AG04449 (cell line): ENCODE measurements at regions not wholly inside any gene's neighbourhood (a gene's known extent, or its start where the extent isn't known, plus 50 kb on each side); places are given as distances from the start of the nearest gene placed in this dataset.

Source experiments
- CTCF ChIA-PET: fragments of 350-600 bp; formaldehyde crosslinking; extraction: SDS; loops from one replicate; lab custom pipeline; 2021; ENCODE audit warnings: antibody characterized with exemption; lab: Yijun Ruan, JAX
- POLR2A ChIA-PET: fragments of 400-600, 350-600 bp; formaldehyde crosslinking; extraction: SDS; loops from one replicate; lab custom pipeline; 2020; ENCODE audit warnings: antibody characterized with exemption, inconsistent platforms; lab: Yijun Ruan, JAX
- DNase-seq: peaks from one replicate; pipeline ENCODE4 v3.0.0-alpha.2; 2010; ENCODE audit warnings: low read depth, low spot score
- H3K4me3 ChIP-seq: 2 replicates; pipeline ENCODE4 v1.5.1; 2011; ENCODE audit warnings: low read depth, mild to moderate bottlenecking, control low read depth, low read length
- CTCF ChIP-seq: IDR thresholded peaks from one replicate; pipeline ENCODE4 v1.5.1; 2011; ENCODE audit warnings: mild to moderate bottlenecking, moderate library complexity, low read length, control low read depth, inconsistent platforms; ENCODE audit not compliant: insufficient read depth; ENCODE audit errors: missing control alignments

GRCh38 chr2:156129227-156129626 is 203.3 kb downstream of the NR4A2 start:
- DNase-seq: no peak
- no peak overlapping the region for H3K4me3 ChIP-seq
- POLR2A ChIA-PET: no interaction called here
- no peak for TF ChIP-seq CTCF
- CTCF ChIA-PET: no interaction called here

- TF ChIP-seq CTCF: no peak
- no peak overlapping the region for H3K4me3 ChIP-seq
- CTCF ChIA-PET: no interaction called here
- DNase-seq: no peak
- POLR2A ChIA-PET: no interaction called here
These were observed 207.5 kb downstream of the NR4A2 start for GRCh38 chr2:156125018-156125417.

GRCh38 chr2:156124458-156124857 is 208.1 kb downstream of the NR4A2 start:
- no peak for DNase-seq
- no peak for TF ChIP-seq CTCF
- ChIA-PET POLR2A (no interaction called here), CTCF (no interaction called here)
- no peak overlapping the region for H3K4me3 ChIP-seq

- no peak overlapping the region for H3K4me3 ChIP-seq
- no peak for TF ChIP-seq CTCF
- no peak for DNase-seq
- POLR2A ChIA-PET: no interaction called here
- CTCF ChIA-PET: no interaction called here
These were observed 213.6 kb downstream of the NR4A2 start for GRCh38 chr2:156118753-156119416.

GRCh38 chr2:156116113-156116512 is 216.4 kb downstream of the NR4A2 start:
- no peak overlapping the region for H3K4me3 ChIP-seq
- POLR2A ChIA-PET: no interaction called here
- no peak for TF ChIP-seq CTCF
- no peak for DNase-seq
- CTCF ChIA-PET: no interaction called here

- ChIA-PET CTCF (no interaction called here), POLR2A (no interaction called here)
- DNase-seq: no peak
- TF ChIP-seq CTCF: no peak
- H3K4me3 ChIP-seq: no peak overlapping the region
These were observed 217.2 kb downstream of the NR4A2 start for GRCh38 chr2:156115338-156115737.
